H1 (cell line): ENCODE measurements at regions not wholly inside any gene's neighbourhood (a gene's known extent, or its start where the extent isn't known, plus 50 kb on each side); places are given as distances from the start of the nearest gene placed in this dataset.

Source experiments
- KDM1A ChIP-seq: fragments of 200-600, 300-600 bp; sonication (generic); IDR thresholded peaks from 2 replicates; pipeline ENCODE4 v1.7.1; 2016; ENCODE audit warnings: mild to moderate bottlenecking, low read length, borderline replicate concordance
- KDM4A ChIP-seq: IDR thresholded peaks from one replicate; pipeline ENCODE4 v1.7.1; 2012; ENCODE audit warnings: low read depth, mild to moderate bottlenecking, moderate library complexity, low read length, inconsistent platforms; ENCODE audit not compliant: severe bottlenecking
- KDM5A ChIP-seq: fragments of 200-600 bp; IDR thresholded peaks from 2 replicates; pipeline ENCODE4 v1.7.1; 2012; ENCODE audit warnings: mild to moderate bottlenecking, low read length, inconsistent platforms, mixed read lengths
- NRF1 ChIP-seq: IDR thresholded peaks from 2 replicates; pipeline ENCODE4 v1.6.1; 2011; ENCODE audit warnings: mild to moderate bottlenecking, low read depth, low read length, improper control_type of control experiment
- POU5F1 ChIP-seq: IDR thresholded peaks from 2 replicates; pipeline ENCODE4 v1.6.1; 2011; ENCODE audit warnings: low read depth, mild to moderate bottlenecking, low read length, moderate library complexity
- RAD21 ChIP-seq, 2 experiments: IDR thresholded peaks in 1 of 2; conservative IDR thresholded peaks in 1 of 2; 2 replicates each; pipeline ENCODE4 v1.6.1; 2011; ENCODE audit warnings: low read depth in 2 of 2, low read length in 2 of 2, improper control_type of control experiment in 1 of 2, inconsistent platforms in 1 of 2, mild to moderate bottlenecking in 1 of 2, moderate library complexity in 1 of 2
- RFX5 ChIP-seq: IDR thresholded peaks from 2 replicates; pipeline ENCODE4 v1.6.1; 2011; ENCODE audit warnings: low read depth, low read length, improper control_type of control experiment, borderline replicate concordance
- TAF7 ChIP-seq: optimal IDR thresholded peaks from 2 replicates; pipeline ENCODE3; 2011; ENCODE audit warnings: low read depth, mild to moderate bottlenecking, inconsistent platforms, low read length, moderate library complexity, borderline replicate concordance

DNA sequence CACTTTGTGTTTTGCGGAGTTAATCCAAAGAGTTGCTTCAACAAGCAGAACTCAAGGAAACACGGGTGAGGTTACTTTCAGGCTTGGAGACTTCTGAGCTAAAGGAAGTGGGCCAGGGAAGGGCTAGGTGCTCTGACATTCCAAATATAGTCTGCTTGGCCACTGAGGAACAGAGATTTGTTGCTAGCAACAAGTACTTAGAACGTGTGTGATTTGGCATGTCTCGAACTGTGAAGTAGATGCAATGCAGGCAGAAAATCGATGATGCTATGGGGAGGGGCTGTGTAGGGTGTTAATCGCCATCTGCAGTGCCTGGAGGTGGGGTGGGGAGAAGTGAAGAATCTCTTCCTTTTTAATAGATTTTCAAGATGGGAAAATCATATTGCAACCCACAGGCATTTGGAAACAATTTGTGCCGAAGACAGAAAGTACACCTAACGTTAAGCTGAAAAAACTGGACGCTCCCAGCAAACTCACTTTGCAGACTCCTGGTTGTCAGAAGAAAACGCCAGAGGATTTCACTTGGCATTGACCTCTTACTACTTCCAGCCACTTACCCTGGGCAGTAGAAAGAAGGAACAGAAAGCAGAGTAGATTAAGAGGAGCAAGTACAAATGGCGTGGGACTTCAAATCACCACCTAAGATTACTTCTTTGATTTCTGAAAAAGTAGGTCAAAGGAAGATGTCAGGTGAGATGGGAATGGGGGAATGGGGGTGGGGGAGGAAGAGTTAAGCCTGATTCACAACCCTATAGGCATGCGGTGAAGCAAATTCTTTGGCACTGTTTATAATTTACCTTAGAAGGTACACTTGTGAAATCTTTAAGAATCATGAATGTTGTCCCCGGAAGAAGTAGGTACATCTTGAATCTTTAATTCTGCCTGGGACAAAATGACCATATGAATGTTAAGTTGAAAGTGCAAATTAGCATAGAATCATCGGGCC lies 314.1 kb downstream of the CD83 start (continued):
- TF ChIP-seq TAF7, result no peak
- no peak for TF ChIP-seq KDM5A
- no peak for TF ChIP-seq NRF1
- TF ChIP-seq POU5F1, result no peak
- no peak for TF ChIP-seq RFX5
- no peak for TF ChIP-seq KDM1A
- no peak for TF ChIP-seq KDM4A
- TF ChIP-seq RAD21 (IDR thresholded peaks at IDR 0.05 in 1 of 2, conservative IDR thresholded peaks at IDR 0.05 in 1 of 2; ENCODE audit: low read depth in 2 of 2, low read length in 2 of 2), result no peak
